GM12864 (cell line): ENCODE measurements at regions not wholly inside any gene's neighbourhood (a gene's known extent, or its start where the extent isn't known, plus 50 kb on each side); places are given as distances from the start of the nearest gene placed in this dataset.

Experiments
- DNase-seq: peaks from one replicate; pipeline ENCODE4 v3.0.0-alpha.2; 2011; ENCODE audit warnings: low read depth
- H3K4me3 ChIP-seq: 2 replicates; pipeline ENCODE4 v1.5.1; 2011; ENCODE audit warnings: mild to moderate bottlenecking, low read depth, low read length, control low read depth
- TF ChIP-seq, protein P1 (sequence below): IDR thresholded peaks from 2 replicates; pipeline ENCODE4 v1.5.1; 2011; ENCODE audit warnings: low read depth, mild to moderate bottlenecking, moderate library complexity, low read length, control low read depth, inconsistent platforms; ENCODE audit errors: missing control alignments

DNA sequence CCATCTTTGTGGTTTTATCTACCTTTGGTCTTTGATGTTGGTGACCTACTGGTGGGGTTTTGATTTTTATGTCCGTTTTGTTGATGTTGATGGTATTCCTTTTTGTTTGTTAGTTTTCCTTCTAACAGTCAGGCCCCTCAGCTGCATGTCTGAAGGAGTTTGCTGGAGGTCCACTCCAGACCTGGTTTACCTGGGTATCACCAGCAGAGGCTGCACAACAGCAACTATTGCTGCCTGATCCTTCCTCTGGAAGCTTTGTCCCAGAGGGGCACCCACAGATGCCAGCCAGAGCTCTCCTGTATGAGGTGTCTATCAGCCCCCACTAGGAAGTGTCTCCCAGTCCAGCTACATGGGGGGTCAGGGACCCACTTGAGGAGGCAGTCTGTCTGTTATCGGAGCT is 199.3 kb upstream of the WDFY3 start:
- TF ChIP-seq, protein P1, sequence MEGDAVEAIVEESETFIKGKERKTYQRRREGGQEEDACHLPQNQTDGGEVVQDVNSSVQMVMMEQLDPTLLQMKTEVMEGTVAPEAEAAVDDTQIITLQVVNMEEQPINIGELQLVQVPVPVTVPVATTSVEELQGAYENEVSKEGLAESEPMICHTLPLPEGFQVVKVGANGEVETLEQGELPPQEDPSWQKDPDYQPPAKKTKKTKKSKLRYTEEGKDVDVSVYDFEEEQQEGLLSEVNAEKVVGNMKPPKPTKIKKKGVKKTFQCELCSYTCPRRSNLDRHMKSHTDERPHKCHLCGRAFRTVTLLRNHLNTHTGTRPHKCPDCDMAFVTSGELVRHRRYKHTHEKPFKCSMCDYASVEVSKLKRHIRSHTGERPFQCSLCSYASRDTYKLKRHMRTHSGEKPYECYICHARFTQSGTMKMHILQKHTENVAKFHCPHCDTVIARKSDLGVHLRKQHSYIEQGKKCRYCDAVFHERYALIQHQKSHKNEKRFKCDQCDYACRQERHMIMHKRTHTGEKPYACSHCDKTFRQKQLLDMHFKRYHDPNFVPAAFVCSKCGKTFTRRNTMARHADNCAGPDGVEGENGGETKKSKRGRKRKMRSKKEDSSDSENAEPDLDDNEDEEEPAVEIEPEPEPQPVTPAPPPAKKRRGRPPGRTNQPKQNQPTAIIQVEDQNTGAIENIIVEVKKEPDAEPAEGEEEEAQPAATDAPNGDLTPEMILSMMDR: no peak
- no peak overlapping the region for H3K4me3 ChIP-seq
- DNase-seq: no peak

DNA sequence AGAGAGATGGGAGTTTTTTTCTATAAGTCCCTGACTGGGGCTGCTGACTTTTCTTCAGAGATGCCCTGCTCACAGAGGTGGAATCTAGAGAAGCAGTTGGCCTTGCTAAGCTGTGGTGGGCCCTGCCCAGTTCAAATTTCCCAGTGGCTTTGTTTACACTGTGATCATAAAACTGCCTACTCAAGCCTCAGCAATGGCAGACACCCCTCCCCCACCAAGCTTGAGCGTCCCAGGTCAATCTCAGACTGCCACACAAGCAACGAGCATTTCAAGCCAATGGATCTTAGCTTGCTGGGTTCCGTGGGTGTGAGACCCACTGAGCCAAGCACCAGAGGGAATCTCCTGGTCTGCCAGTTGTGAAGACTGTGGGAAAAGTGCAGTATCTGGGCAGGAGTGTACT is 199.8 kb upstream of the WDFY3 start:
- TF ChIP-seq, protein P1: no peak
- DNase-seq: no peak

GRCh38 chr4:85168234-85168834 is 201.8 kb upstream of the WDFY3 start:
- TF ChIP-seq, protein P1: no peak
- no peak for DNase-seq

More for the DNA sequence above, 199.8 kb upstream of the WDFY3 start:
- H3K4me3 ChIP-seq: no peak overlapping the region

GRCh38 chr4:85170241-85170640 is 203.8 kb upstream of the WDFY3 start:
- H3K4me3 ChIP-seq: no peak overlapping the region
- TF ChIP-seq, protein P1: no peak
- no peak for DNase-seq

More at GRCh38 chr4:85168234-85168834, 201.8 kb upstream of the WDFY3 start:
- H3K4me3 ChIP-seq: no peak overlapping the region

DNA sequence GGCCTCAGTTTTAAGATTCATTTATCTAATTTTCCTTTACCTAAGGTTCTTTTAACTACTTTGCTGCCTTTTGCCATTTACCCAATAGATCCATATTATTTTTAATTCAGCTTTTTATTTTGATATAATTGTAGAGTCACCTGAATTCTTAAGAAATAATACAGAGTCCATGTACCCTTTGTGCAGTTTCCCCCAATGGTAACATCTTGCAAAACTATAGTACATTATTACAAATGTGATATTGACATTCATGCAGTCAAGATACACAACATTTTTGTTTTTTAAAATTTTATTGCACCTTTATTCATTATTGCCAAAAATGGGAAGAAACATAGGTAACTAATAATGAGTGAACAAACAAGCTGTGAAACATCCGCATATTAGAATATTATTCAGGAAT is 208.7 kb upstream of the WDFY3 start:
- no peak for DNase-seq
- TF ChIP-seq, protein P1: no peak
- H3K4me3 ChIP-seq: no peak overlapping the region

DNA sequence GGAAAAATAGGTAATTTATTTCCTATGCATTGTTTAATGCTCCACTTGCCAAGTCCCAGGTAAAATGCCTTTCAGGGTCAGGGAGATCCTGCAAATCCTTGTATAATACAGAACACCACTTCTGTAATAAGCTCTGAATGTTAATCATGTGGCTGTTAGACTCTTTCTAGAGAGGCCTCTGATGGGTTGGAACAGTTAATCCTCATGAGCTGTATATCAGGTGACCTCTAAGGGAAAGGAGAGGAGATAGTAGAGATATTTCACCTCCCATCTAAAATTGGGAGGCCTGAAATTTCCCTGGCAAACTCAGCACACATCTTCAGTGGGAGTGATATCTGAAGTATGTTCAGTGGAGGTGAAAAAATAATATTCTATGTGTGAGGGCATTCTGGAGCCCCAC is 210.6 kb upstream of the WDFY3 start:
- no peak for DNase-seq
- no peak overlapping the region for H3K4me3 ChIP-seq
- TF ChIP-seq, protein P1: no peak

- DNase-seq: no peak
- H3K4me3 ChIP-seq: no peak overlapping the region
- TF ChIP-seq, protein P1: no peak
Measured at GRCh38 chr4:85177679-85178078, 211.2 kb upstream of the WDFY3 start.
